ENCODE measurements at regions not wholly inside any gene's neighbourhood (a gene's known extent, or its start where the extent isn't known, plus 50 kb on each side); places are given as distances from the start of the nearest gene placed in this dataset.

GRCh38 chr11:95308512-95309035 is 77.6 kb upstream of the SESN3 start:
- TF ChIP-seq CTCF (IDR thresholded peaks at IDR 0.05) (no peak), POLR2A (IDR thresholded peaks at IDR 0.05) (no peak), POLR2AphosphoS5 (IDR thresholded peaks at IDR 0.05) (no peak), EP300 (IDR thresholded peaks at IDR 0.05) (no peak)
